ENCODE measurements at regions not wholly inside any gene's neighbourhood (a gene's known extent, or its start where the extent isn't known, plus 50 kb on each side); places are given as distances from the start of the nearest gene placed in this dataset.
"Not testable (repeated sequence)": the region's sequence is repeated elsewhere in the genome, so short reads cannot be mapped to it uniquely, and the experiment has no call there.

DNA sequence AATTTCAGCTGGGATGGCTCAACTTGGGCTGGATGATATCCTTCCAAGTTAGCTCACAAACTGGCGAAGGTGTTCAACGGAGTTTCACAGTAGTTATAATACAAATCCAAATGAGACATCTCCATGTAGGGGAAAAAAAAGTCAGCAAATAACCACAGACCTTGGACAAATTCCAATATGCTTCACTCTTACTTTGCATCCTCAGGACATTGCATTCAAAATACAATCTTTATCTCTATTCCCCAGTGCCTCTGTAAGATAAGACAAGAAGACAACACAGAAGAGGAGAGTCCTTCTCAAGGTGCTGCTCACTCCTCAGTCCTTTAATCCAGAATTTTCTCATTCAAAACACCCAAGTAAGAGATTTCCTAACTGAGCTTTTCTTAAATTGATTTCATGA, 1797.7 kb downstream of the MRPL39 start:
- Histone ChIP-seq H3K79me2 (replicated peaks; ENCODE audit: insufficient read depth, low read length) (no peaks in the 10 kb centered on the region), H3K9ac (ENCODE audit: low read length) (no peak overlapping the region), H3K27ac (ENCODE audit: low read length) (no peak overlapping the region), H4K20me1 (ENCODE audit: insufficient read depth) (no peaks in the 10 kb centered on the region), H3F3A (ENCODE audit: insufficient read depth, low read length, poor library complexity, severe bottlenecking) (no peaks in the 10 kb centered on the region), H3K36me3 (ENCODE audit: insufficient read depth, low read length) (no peaks in the 10 kb centered on the region), H3K4me3 (ENCODE audit: low read length) (no peak overlapping the region), H3K9me3 (ENCODE audit: low read length) (no peaks in the 10 kb centered on the region), H3K27me3 (ENCODE audit: insufficient read depth, low read depth, low read length) (no peaks in the 10 kb centered on the region), H3K9me2 (ENCODE audit: insufficient read depth, low read length) (no peaks in the 10 kb centered on the region), H3K4me2 (ENCODE audit: low read length) (no peak overlapping the region), H2AFZ (ENCODE audit: low read depth, low read length) (no peak overlapping the region)
- no peak for TF ChIP-seq POLR2AphosphoS5 (IDR thresholded peaks at IDR 0.05)

DNA sequence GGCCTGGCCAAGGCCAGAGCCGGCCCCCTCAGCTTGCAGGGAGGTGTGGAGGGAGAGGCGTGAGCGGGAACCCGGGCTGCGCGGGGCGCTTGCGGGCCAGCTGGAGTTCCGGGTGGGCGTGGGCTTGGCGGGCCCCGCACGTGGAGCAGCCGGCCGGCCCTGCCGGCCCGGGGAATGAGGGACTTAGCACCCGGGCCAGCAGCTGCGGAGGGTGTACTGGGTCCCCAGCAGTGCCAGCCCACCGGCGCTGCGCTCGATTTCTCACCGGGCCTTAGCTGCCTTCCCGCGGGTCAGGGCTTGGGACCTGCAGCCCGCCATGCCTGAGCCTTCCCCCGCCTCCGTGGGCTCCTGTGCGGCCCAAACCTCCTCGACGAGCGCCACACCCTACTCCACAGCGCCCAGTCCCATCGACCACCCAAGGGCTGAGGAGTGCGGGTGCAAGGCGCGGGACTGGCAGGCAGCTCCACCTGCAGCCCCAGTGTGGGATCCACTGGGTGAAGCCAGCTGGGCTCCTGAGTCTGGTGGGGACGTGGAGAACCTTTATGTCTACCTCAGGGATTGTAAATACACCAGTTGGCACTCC, 1800.2 kb downstream of the MRPL39 start:
- H4K20me1 ChIP-seq (ENCODE audit: insufficient read depth); H3K4me2 ChIP-seq (ENCODE audit: low read length); H3F3A ChIP-seq (ENCODE audit: insufficient read depth, low read length, poor library complexity, severe bottlenecking); H3K9me3 ChIP-seq (ENCODE audit: low read length); H3K27me3 ChIP-seq (ENCODE audit: insufficient read depth, low read depth, low read length); H3K9ac ChIP-seq (ENCODE audit: low read length); H3K9me2 ChIP-seq (ENCODE audit: insufficient read depth, low read length); H3K4me3 ChIP-seq (ENCODE audit: low read length); H3K79me2 ChIP-seq (replicated peaks; ENCODE audit: insufficient read depth, low read length); H2AFZ ChIP-seq (ENCODE audit: low read depth, low read length); H3K27ac ChIP-seq (ENCODE audit: low read length); H3K36me3 ChIP-seq (ENCODE audit: insufficient read depth, low read length): not testable (repeated sequence)

DNA sequence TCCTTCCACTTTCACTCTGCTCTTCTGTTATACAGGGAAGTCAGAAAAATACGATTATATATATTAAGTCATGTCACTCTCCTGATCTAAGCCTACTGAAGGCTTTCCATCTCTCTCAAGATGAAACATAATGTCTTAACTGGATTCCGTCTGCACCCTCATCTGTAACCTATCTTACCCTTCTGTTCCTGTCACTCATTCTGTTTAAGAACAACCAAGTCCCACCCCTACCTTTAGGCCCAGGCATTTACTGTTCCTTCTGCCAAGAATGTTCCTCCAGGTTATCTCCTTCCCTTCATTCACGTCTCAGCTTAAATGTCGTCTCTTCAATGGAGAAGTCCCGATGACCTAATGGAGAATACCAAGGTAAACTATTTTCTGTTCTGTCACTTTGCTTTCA, 1802.4 kb downstream of the MRPL39 start:
- Histone ChIP-seq H3K27ac (ENCODE audit: low read length) (no peak overlapping the region), H3F3A (ENCODE audit: insufficient read depth, low read length, poor library complexity, severe bottlenecking) (no peaks in the 10 kb centered on the region), H3K9me3 (ENCODE audit: low read length) (no peaks in the 10 kb centered on the region), H3K36me3 (ENCODE audit: insufficient read depth, low read length) (no peaks in the 10 kb centered on the region), H3K79me2 (replicated peaks; ENCODE audit: insufficient read depth, low read length) (no peaks in the 10 kb centered on the region), H3K4me3 (ENCODE audit: low read length) (no peak overlapping the region), H3K9ac (ENCODE audit: low read length) (no peak overlapping the region), H3K4me2 (ENCODE audit: low read length) (no peak overlapping the region), H4K20me1 (ENCODE audit: insufficient read depth) (no peaks in the 10 kb centered on the region), H3K9me2 (ENCODE audit: insufficient read depth, low read length) (no peaks in the 10 kb centered on the region), H3K27me3 (ENCODE audit: insufficient read depth, low read depth, low read length) (no peaks in the 10 kb centered on the region), H2AFZ (ENCODE audit: low read depth, low read length) (no peak overlapping the region)
- TF ChIP-seq MXI1 (conservative IDR thresholded peaks at IDR 0.05; ENCODE audit: poor library complexity, severe bottlenecking) (no peak), SMC3 (conservative IDR thresholded peaks at IDR 0.05; ENCODE audit: poor library complexity) (no peak), TAF1 (IDR thresholded peaks at IDR 0.05; ENCODE audit: low read depth) (no peak), EZH2 (IDR thresholded peaks at IDR 0.05; ENCODE audit: borderline replicate concordance, insufficient read depth, low read length, poor library complexity, severe bottlenecking) (no peak), EP300 (conservative IDR thresholded peaks at IDR 0.05; ENCODE audit: poor library complexity, severe bottlenecking) (no peak), POLR2AphosphoS5 (IDR thresholded peaks at IDR 0.05) (no peak), RAD21 (conservative IDR thresholded peaks at IDR 0.05) (no peak)
- TF ChIP-seq, protein P1, sequence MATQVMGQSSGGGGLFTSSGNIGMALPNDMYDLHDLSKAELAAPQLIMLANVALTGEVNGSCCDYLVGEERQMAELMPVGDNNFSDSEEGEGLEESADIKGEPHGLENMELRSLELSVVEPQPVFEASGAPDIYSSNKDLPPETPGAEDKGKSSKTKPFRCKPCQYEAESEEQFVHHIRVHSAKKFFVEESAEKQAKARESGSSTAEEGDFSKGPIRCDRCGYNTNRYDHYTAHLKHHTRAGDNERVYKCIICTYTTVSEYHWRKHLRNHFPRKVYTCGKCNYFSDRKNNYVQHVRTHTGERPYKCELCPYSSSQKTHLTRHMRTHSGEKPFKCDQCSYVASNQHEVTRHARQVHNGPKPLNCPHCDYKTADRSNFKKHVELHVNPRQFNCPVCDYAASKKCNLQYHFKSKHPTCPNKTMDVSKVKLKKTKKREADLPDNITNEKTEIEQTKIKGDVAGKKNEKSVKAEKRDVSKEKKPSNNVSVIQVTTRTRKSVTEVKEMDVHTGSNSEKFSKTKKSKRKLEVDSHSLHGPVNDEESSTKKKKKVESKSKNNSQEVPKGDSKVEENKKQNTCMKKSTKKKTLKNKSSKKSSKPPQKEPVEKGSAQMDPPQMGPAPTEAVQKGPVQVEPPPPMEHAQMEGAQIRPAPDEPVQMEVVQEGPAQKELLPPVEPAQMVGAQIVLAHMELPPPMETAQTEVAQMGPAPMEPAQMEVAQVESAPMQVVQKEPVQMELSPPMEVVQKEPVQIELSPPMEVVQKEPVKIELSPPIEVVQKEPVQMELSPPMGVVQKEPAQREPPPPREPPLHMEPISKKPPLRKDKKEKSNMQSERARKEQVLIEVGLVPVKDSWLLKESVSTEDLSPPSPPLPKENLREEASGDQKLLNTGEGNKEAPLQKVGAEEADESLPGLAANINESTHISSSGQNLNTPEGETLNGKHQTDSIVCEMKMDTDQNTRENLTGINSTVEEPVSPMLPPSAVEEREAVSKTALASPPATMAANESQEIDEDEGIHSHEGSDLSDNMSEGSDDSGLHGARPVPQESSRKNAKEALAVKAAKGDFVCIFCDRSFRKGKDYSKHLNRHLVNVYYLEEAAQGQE (IDR thresholded peaks at IDR 0.05; ENCODE audit: borderline replicate concordance): no peak
- TF ChIP-seq, protein P2, sequence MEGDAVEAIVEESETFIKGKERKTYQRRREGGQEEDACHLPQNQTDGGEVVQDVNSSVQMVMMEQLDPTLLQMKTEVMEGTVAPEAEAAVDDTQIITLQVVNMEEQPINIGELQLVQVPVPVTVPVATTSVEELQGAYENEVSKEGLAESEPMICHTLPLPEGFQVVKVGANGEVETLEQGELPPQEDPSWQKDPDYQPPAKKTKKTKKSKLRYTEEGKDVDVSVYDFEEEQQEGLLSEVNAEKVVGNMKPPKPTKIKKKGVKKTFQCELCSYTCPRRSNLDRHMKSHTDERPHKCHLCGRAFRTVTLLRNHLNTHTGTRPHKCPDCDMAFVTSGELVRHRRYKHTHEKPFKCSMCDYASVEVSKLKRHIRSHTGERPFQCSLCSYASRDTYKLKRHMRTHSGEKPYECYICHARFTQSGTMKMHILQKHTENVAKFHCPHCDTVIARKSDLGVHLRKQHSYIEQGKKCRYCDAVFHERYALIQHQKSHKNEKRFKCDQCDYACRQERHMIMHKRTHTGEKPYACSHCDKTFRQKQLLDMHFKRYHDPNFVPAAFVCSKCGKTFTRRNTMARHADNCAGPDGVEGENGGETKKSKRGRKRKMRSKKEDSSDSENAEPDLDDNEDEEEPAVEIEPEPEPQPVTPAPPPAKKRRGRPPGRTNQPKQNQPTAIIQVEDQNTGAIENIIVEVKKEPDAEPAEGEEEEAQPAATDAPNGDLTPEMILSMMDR (IDR thresholded peaks at IDR 0.05; ENCODE audit: poor library complexity, severe bottlenecking): no peak

Data from neural cell (in vitro differentiated cells).